Right lobe of liver (tissue), 4 donors: ENCODE measurements at regions not wholly inside any gene's neighbourhood (a gene's known extent, or its start where the extent isn't known, plus 50 kb on each side); places are given as distances from the start of the nearest gene placed in this dataset.

Experiments
- POLR2A ChIP-seq: fragments of 450-650 bp; IDR thresholded peaks from one replicate; pipeline ENCODE4 v1.6.1; 2017; ENCODE audit warnings: antibody characterized with exemption, mild to moderate bottlenecking
- TF ChIP-seq, protein P1 (sequence below), 4 donors: fragments of 200-600 bp in 3 of 4; fragments of 450-650 bp in 1 of 4; IDR thresholded peaks; one replicate each; pipeline versions ENCODE4 v1.5.1 to v1.8.0; 2016 to 2022; ENCODE audit warnings: antibody characterized with exemption in 4 of 4, mild to moderate bottlenecking in 2 of 4
- donor health status: DM: no; HTN: no; CAD: no.
- donor health status: DM: no; HTN: no; CAD: no.
- donor health status: DM: no; HTN: yes; CAD: no.

DNA sequence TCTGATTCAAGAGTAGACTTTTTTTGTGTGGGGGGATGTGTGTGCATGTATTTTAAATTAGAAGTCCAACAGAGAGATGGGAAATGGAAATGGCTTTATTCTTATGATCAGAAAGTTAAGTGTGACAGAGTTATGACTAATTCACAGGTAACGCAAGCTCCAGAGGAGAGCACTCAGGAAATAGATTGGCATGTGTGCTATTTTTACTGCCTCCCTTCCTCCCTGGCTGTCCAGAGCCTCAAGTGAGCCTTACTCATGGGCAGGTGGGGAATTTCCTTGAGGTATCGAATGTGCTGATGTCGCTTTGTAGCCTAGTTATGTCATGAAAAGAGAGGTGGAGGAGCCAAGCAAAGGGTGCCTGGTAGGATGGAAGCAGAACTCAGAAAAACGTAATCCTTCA is 70.3 kb upstream of the BDNF start:
- no peak for TF ChIP-seq POLR2A
- TF ChIP-seq, protein P1, sequence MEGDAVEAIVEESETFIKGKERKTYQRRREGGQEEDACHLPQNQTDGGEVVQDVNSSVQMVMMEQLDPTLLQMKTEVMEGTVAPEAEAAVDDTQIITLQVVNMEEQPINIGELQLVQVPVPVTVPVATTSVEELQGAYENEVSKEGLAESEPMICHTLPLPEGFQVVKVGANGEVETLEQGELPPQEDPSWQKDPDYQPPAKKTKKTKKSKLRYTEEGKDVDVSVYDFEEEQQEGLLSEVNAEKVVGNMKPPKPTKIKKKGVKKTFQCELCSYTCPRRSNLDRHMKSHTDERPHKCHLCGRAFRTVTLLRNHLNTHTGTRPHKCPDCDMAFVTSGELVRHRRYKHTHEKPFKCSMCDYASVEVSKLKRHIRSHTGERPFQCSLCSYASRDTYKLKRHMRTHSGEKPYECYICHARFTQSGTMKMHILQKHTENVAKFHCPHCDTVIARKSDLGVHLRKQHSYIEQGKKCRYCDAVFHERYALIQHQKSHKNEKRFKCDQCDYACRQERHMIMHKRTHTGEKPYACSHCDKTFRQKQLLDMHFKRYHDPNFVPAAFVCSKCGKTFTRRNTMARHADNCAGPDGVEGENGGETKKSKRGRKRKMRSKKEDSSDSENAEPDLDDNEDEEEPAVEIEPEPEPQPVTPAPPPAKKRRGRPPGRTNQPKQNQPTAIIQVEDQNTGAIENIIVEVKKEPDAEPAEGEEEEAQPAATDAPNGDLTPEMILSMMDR (IDR thresholded peaks at IDR 0.05): no peak
